HG02973 (cell line): ENCODE measurements at regions not wholly inside any gene's neighbourhood (a gene's known extent, or its start where the extent isn't known, plus 50 kb on each side); places are given as distances from the start of the nearest gene placed in this dataset.
"Not testable (repeated sequence)": the region's sequence is repeated elsewhere in the genome, so short reads cannot be mapped to it uniquely, and the experiment has no call there.

Experiments
- ATAC-seq: cut with Tn5 transposase; IDR thresholded peaks from one replicate; pipeline ENCODE4 v1.9.1; 2021; ENCODE audit warnings: moderate library complexity; ENCODE audit not compliant: unreplicated experiment

- ATAC-seq, result no peak
Measured at GRCh38 chr16:72598696-72599095, 426.7 kb upstream of the PMFBP1 start.

GRCh38 chr16:72597938-72598337 is 426.0 kb upstream of the PMFBP1 start:
- ATAC-seq, result no peak

- no peak for ATAC-seq
Measured at GRCh38 chr16:72596373-72596772, 424.4 kb upstream of the PMFBP1 start.

GRCh38 chr16:72590151-72590937 is 418.4 kb upstream of the PMFBP1 start:
- peak; percentile 85 for ATAC-seq

- ATAC-seq, result no peak
Measured at GRCh38 chr16:72588551-72588950, 416.6 kb upstream of the PMFBP1 start.

- not testable (repeated sequence) for ATAC-seq
Measured at GRCh38 chr16:72578061-72578460, 406.1 kb upstream of the PMFBP1 start.

GRCh38 chr16:72576189-72576588 is 404.2 kb upstream of the PMFBP1 start:
- ATAC-seq, result no peak

GRCh38 chr16:72569677-72570076 is 397.7 kb upstream of the PMFBP1 start:
- no peak for ATAC-seq

GRCh38 chr16:72568502-72568901 is 396.5 kb upstream of the PMFBP1 start:
- no peak for ATAC-seq

GRCh38 chr16:72566174-72566573 is 394.2 kb upstream of the PMFBP1 start:
- no peak for ATAC-seq

GRCh38 chr16:72565106-72565505 is 393.2 kb upstream of the PMFBP1 start:
- ATAC-seq, result no peak

GRCh38 chr16:72560617-72561016 is 388.7 kb upstream of the PMFBP1 start:
- ATAC-seq, result no peak

- no peak for ATAC-seq
Measured at GRCh38 chr16:72558501-72558900, 386.5 kb upstream of the PMFBP1 start.

- no peak for ATAC-seq
Measured at GRCh38 chr16:72554935-72555334, 383.0 kb upstream of the PMFBP1 start.

GRCh38 chr16:72552654-72553053 is 380.7 kb upstream of the PMFBP1 start:
- no peak for ATAC-seq

GRCh38 chr16:72551649-72552048 is 379.7 kb upstream of the PMFBP1 start:
- ATAC-seq, result no peak

- ATAC-seq, result no peak
Measured at GRCh38 chr16:72549878-72550277, 377.9 kb upstream of the PMFBP1 start.

- no peak for ATAC-seq
Measured at GRCh38 chr16:72542102-72542501, 370.1 kb upstream of the PMFBP1 start.

GRCh38 chr16:72537664-72538063 is 365.7 kb upstream of the PMFBP1 start:
- no peak for ATAC-seq

- no peak for ATAC-seq
Measured at GRCh38 chr16:72536723-72537435, 364.9 kb upstream of the PMFBP1 start.

- no peak for ATAC-seq
Measured at GRCh38 chr16:72532906-72533410, 361.0 kb upstream of the PMFBP1 start.

- no peak for ATAC-seq
Measured at GRCh38 chr16:72530434-72530833, 358.5 kb upstream of the PMFBP1 start.
